Right renal pelvis (tissue), 4 donors: ENCODE measurements at regions not wholly inside any gene's neighbourhood (a gene's known extent, or its start where the extent isn't known, plus 50 kb on each side); places are given as distances from the start of the nearest gene placed in this dataset.

Source experiments
- DNase-seq, 4 donors: peaks; one replicate each; pipeline ENCODE4 v3.0.0-alpha.2; 2013; ENCODE audit warnings: low read depth in 4 of 4, low spot score in 3 of 4, missing footprints in 1 of 4

DNA sequence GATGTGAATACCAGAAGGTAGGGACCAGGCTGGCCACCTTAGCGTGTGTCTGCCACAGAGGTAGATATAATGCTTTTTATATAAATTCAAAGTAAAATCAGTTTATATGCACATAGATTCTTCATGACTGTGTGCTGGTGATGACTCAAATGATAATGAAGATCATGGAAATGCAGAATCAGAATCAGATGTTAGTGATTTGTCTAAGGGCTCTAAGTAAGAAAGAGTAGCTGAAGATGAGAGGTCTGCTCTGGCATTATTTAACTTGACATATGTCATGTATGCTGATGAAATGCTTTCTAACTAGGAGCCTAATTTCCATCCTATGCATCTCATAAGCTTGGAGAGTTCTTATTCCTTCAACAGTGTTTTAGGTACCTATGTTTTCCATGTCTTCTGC is 50.3 kb upstream of the DPH6 start:
- no peak for DNase-seq

DNA sequence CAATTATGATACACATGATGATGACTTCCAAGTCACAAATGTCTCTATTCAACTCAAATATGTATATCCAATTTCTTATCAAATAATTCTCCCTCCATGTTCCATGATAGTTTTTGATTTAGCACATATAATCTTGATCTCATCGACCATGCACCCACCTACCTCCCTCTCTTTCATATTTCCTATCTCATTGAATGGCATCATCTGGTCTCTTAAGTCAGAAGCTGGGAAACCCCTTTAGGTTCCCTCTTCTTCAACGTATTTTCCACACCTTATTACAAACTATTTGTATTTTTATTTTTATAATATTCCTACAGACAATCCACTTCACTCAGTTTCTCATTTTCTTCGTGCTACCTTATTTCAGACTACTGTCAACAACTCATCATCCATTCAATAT is 56.9 kb upstream of the DPH6 start:
- DNase-seq, result no peak

DNA sequence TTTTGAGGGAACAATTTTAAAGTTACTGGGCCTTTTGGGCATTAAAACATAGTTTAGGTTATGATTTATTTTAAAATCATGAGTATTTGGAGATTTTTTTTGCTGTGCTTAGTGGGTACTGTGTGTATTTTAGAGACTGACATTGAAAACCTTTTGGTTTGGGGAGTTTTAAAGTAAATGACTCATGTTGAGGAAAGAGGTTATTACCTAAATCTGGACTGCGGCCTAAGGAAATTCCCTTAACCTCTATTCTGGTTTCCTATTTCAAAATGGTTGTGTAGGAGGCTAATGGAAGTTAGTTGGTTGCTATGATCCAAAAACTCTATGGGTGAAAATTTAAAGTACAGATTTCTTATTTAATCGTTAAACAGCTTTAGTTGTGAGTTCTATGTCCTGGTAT is 57.3 kb upstream of the DPH6 start:
- DNase-seq, result no peak

DNA sequence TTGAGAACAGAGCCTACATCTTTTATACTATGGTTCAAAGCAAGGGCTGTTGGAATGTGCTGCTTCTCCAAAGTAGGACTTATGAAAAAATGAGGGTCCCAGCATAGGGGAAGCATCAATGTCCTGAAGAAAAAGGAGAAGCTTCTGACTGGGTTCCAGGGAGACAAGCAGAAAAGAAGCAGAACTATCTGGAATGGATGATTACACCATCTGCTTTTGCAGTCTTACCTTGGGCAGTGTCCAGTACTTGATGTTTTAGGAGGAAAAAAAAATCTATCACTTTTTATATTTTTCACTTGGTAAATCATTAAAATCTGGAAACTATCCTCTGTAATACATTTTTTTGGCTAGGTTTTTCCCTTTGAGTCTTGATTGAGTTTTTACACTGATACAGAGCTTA is 57.9 kb upstream of the DPH6 start:
- DNase-seq, result no peak

DNA sequence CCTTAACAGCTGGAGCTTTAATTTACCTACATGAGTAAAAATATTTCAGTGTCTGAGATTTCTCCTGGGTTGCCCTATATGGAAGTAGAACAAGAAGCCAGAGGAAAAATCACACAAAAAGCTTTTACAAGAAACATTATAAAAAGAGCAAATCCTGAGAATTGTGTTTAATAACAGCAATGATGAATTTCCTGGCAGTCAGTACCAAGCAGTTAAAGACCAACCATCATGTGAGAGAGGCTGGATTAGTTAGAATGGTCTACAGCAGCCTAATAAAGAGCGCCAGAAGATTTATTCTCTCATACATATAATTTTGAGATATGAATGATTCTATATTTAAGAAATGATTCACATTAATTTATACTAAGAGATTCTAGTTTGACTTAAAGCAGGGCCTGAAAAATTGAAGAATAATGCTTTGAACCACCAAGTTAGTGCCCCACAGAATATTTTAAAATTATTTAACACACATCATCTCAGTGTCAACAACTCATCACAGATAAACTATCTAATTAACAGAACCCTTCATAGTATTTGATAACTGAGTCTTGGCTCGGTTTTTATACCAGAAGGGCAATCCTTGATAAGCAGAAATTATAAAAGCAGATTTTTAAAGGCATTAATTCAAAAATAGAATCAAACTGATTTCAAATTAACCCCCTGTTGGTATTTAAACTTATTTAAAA is 59.9 kb upstream of the DPH6 start:
- DNase-seq, result no peak

DNA sequence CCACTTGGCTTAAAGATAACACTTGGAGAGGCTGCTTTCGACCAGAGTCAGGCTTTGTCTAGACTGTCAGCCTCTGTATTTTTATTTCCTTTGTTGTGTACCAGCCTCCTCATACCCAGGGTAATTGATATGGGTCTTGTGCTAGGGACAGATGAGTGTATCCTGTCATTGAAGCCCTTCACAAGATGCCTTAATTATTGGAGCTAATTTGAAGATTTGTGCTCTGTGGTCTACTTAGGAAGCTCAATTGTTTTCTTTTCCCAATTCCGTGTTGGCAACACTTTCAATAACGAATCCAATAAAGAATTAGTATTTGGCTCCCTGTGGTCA is 60.5 kb upstream of the DPH6 start:
- no peak for DNase-seq

DNA sequence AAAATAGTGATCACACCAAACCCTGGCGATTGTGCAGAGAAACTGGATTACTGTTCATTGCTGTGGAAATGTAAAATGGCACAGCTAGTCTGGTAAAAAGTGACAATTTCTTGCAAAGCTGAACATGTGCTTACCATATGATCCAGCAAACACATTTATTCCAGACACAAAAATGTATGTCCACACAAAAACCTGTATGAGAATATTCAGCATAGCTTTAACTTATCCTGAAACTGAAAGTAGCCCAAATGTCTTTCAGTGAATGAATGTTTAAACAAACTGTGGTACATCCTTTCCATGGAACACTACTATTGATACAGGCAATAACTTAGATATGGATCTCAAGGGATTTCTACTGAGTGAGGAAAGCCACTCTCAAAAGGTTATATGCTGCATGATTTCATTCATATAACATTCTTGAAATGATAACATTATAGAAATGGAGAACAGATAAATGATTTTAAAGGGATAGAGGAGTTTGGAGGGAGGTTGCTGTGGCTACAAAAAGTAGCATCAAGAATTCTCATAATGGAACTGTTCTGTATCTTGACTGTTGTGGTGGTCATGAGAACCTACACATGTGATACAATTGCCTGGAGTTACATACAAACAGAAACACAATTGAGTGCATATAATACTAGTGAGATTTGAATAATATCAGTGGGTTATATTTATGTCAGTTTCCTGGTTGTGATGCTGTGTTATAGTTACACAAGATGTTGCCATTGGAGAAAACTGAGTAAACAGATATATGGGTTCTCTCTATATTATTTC is 70.7 kb upstream of the DPH6 start:
- no peak for DNase-seq

DNA sequence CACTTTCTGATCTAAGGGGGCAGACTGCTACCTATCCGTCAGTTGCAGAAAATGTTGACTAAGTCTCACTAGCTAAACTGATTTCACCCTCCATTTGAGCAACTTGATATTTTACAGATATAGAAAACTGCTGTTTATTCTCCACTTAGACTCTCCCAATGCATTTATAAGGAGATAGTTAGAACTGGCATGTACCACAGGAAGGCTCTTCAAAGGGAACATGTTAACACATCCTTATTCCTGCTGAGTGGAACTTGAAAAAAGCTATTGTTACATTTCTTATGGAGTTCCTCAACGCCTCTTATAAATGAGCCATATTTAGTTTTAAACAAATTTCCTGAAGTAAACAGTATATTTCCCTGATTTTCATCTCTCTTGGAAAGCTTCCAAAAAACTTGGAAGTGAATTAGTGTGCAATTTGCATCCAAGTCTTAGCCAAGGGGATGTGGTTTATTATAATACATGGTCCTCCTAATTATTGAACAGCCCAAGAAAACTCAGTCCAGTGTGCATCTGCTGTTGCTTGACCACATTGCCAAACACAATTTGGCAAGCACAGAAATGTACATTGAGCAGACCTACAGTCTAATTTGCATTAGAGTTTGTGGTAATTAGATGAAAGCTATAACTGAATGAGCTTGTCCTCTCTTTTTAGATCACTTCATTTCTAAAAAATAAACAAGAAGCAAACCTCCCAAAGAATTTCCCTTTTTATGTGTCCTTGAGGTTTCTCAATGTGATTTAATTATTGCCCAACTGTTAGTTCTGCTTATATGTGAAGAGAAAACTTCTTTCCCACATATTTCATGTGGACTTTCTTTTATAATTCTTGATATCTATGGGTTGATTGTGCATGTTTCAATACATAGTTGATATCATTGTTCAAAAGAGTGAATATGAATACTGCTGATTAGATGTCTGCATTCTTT is 72.6 kb upstream of the DPH6 start:
- DNase-seq, result no peak

DNA sequence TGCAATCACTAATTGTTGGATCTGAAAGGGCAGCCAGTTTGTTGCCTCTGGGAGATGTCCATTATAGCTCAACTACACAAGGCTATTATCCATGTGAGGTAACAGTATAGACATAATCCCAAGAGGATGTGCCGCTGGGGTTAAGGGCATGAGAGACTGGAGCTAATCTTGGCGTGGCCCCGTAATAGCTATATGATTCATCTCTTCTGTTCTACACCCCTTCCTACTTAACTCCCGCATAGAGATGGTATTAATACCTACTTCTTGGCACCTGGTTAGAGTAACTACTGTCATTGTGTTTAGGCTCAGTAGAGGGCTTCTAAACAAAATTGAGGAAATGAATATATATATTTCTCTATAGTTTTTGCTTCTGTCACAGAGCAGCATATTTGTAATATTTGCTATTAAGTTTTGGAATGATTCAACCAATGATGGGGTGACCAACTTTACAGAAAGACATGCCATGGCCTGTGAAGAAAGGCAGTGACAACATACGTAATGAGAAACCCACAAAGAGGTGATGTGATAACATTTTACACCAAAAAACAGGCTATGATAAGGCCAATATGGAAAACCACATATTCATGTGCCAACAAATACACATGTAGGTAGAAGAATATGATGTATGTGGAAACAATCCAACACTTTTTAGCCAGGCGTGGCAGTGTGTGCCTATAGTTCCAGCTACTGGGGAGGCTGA is 76.8 kb upstream of the DPH6 start:
- no peak for DNase-seq

DNA sequence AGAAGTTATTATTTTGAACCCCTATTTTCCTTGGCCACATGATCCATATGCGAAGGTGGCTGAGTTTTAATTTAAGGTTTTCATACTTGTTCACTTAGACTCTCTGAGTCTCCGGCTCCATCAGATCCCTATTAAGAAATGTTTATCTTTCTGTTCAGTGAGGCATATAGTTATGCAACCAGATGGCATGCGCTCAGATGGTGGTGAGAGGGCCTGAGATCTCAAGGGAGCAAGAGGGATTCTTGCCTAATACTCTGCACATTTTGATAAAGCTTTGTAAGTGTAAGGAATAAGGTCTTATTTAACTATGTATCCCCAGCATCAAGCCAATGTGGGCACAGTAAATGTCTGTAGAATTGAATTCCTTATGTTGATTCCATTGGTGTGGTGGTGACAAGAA is 78.9 kb upstream of the DPH6 start:
- no peak for DNase-seq

DNA sequence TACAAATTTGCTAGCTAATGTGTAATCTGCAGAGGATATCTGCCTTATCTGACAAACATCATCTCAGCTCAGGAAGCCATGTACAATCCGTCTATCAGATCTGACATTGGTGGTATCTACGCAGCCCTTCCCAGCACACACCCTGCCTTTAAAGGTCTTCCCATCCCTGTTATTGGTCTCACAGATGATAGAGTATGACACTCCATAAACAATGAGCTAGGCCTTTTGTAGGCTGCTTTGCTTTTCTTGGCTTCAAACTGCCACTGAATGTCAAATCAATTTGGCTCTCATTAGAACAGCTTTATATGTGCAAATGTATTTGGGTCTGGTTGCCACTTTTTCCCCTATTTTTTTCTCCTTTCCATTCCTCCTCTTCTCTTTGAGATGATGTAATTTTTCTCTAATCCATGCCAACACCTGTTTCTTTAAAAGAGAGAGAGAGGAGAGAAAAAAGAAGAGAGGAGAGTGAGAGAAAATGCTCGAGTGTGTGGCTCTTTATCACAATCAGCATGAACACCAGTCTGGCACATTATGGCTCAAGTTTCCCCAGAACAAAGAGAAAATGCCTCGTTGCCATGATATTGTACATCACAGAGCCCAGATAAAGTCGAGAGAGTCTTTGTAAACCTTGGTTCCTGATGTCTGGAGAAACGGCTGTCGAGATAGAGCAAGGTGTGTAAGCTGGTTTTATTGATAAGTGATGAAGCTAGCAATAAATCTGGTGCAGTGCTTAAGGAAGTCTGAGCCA is 80.8 kb upstream of the DPH6 start:
- DNase-seq, result no peak

DNA sequence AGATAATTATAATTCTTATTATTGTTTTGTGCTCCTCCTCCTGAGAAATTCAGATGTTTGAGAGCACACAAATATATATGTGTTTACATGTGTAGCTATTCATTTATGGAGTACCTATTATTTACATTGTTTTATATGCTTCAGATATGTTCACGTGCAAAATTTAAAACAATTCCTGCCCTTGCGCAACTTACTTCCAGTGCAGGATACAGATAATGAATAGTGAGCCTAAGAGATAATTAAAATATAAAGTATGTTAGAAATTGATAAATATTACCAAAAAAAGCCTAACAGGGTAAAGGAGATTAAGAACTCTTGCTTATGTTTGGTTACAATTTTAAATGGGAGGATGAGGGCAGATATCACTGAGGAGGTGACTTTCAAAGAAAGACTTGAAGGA is 81.7 kb upstream of the DPH6 start:
- no peak for DNase-seq

DNA sequence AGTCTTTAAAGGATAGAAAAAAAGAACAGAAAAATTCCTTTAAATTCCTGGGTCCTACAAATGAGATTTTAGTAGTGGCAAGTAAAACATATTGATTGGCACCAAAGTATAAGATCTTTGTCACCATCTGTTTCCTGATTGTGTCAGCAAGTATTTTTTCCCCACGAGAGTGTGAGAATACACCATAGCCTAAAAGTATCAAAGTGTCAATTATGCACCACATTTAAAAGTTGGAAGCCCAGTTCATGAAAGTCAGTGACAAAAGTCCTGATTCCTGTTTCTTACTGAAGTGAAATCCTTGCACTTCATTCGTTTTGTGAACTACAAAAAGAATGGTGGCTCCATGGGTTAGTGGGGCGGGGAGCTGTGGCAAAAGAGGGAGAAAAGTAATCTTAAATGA is 83.8 kb upstream of the DPH6 start:
- DNase-seq, result no peak

DNA sequence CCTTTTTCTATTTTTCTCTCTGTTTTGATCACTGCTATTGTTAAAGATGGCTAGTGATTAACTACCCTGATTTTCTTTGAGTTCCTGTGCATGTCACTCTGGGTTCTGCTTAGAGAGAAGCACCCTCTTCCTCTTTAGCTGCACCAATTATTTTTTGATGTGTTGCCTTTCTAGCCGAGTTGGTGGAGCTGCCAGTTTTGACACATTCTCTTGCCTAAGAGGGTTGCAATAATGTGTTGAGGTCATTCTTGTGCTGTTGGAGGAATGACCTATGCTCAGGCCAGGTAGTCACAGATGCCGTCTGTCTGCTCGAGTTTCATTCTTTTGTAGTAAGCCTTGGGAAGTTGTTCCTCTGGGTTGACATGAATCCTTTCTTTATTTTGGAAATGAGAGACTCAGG is 84.6 kb upstream of the DPH6 start:
- DNase-seq, result no peak

DNA sequence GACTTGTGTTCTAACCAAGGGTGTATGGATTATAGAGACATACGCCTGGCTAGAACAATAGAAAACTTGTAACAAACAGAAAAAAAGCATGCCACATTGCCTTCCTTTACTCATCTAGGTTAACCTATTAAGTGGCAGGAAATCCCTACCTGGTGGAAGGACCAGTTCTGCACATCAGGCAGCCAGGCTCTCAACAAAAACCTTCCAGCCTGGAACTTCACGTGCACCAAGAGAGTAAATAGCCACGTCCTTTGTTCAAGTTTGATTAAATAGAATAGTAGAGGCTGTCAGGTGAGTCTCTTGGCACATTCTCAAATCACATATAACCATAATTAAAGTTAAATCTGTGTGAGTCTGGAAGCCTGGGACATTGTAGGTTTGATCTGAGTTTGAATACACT is 85.0 kb upstream of the DPH6 start:
- DNase-seq, result no peak

DNA sequence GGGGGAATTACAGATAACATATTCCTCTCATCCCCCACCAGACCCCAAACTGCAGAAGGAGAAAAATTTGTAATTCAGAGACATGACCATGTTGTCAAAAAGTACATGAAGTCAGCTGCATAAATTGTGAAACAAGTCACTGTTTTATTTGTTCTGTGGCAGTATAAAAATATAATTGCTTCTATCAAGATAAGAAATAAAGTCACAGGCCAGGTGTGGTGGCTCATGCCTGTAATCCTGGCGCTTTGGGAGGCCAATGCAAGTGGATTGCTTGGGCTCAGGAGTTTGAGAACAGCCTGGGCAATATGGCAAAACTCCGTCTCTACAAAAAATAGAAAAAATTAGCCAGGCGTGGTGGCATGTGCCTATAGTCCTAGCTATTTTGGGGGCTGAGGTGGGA is 87.7 kb upstream of the DPH6 start:
- DNase-seq, result no peak

DNA sequence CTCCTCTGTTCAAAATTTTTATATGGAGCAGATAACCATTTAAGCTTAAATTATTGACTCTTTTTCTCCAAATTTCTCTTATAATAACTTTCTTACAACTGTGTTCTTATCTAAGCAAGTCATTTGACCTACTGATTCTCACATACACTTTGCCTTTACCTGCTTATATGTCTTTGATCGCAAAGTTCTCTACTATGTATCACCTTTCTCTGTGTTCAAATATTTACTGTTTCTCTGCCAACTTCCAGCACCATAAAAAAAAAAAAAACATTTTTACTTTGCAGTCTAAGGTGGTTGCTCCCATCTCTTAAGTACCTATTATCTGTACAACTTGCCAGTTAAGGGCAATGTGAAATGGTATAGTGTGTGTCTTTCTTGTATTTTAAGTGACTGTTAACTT is 100.8 kb upstream of the DPH6 start:
- DNase-seq, result no peak

DNA sequence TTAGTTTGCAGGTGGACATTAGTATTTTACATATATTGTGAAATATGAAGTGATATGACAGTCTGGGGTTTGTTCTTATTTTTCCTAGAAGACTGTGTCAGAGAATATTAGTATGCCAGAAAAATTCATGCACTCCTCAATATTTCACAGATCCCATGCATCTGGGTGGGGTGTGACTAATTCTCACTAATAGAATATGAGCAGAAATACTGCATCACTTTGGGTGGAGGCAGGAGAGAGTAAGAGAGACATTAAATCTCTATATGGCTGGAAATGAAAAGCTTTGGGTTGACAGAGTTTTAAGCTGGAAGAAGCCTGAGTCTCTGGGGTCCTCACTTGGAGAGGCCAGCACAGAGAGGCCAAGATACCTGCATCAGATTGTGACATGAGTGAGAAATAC is 101.3 kb upstream of the DPH6 start:
- no peak for DNase-seq

DNA sequence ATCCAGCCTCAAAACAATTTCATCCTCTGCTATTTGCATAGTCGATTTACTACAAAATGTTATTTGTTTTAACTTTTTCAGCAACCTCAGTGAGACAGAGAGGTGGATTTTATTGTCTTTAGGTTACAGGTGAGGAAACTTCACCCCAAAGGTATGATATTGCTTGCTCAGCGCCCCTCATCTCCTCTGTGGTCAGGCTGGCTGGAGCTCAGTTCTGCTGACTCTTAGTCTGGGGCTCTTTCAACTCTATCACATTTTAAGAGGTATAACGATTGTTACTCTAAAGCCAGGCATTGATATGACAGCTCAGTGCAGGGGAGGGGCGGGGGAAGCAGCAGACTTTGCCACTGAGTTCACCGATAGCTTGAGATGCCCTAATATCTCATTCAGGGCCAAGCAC is 103.0 kb upstream of the DPH6 start:
- no peak for DNase-seq

DNA sequence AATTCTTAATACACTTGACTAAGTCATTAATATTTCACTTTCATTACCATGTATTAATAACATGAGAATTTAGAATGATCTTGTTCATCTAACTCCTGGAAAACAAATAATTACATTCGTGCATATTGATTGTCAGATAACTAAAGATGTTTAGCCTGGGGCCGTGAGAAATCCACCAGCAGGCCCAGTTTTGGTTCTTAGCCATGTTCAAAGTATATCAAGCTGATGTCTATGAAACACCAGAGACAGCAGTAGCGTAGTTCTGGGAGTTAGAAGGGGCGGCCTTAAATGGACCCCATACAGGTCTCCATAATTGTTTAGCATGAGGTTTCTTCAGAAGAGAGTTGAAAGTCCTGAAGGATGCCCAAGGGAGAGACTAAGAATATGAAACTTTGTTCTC is 103.6 kb upstream of the DPH6 start:
- DNase-seq, result no peak
